ENCODE measurements at regions not wholly inside any gene's neighbourhood (a gene's known extent, or its start where the extent isn't known, plus 50 kb on each side); places are given as distances from the start of the nearest gene placed in this dataset.

DNA sequence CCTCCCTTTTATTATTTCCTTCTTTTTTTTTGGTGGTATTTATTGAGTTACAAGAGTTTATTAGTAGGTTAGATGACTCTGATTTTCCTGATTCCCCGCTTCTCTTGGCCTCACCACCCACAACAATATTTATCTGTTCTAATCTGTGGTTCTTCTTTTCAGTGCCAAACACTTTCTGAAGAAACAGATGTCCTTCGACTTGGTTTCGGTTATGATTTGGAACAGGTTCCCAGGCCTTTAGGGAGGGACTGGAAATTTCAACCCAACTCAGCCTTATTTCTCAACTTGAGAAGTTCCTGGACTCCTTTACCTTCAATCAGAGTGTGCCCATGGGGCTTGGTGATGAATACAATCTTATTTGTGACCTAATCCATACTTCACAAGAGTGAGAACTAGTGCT lies 108.1 kb downstream of the UCHL1 start:
- no peak for DNase-seq
- Mint-ChIP-seq H3K9me3 (no peaks in the 10 kb centered on the region), H3K4me1 (ENCODE audit: low read depth) (no peaks in the 10 kb centered on the region), H3K27me3 (peaks cover 38% of the 10 kb centered on the region), H3K4me3 (no peak overlapping the region), H3K27ac (no peak overlapping the region), H3K36me3 (ENCODE audit: low read depth) (no peaks in the 10 kb centered on the region)

GRCh38 chr4:41365681-41366080 lies 109.0 kb downstream of the UCHL1 start:
- Mint-ChIP-seq H3K27ac (no peak overlapping the region), H3K4me1 (ENCODE audit: low read depth) (no peaks in the 10 kb centered on the region), H3K9me3 (no peaks in the 10 kb centered on the region)

GRCh38 chr4:41366911-41367517 lies 110.3 kb downstream of the UCHL1 start:
- Mint-ChIP-seq H3K4me3 (no peak overlapping the region), H3K27me3 (peaks cover 25% of the 10 kb centered on the region), H3K4me1 (ENCODE audit: low read depth) (no peaks in the 10 kb centered on the region), H3K9me3 (no peaks in the 10 kb centered on the region), H3K36me3 (ENCODE audit: low read depth) (no peaks in the 10 kb centered on the region), H3K27ac (no peak overlapping the region)
- no peak for DNase-seq

More at GRCh38 chr4:41365681-41366080, 109.0 kb downstream of the UCHL1 start:
- DNase-seq: no peak
- H3K27me3 Mint-ChIP-seq: peaks cover 36% of the 10 kb centered on the region
- H3K4me3 Mint-ChIP-seq: no peak overlapping the region
- H3K36me3 Mint-ChIP-seq (ENCODE audit: low read depth): no peaks in the 10 kb centered on the region

DNA sequence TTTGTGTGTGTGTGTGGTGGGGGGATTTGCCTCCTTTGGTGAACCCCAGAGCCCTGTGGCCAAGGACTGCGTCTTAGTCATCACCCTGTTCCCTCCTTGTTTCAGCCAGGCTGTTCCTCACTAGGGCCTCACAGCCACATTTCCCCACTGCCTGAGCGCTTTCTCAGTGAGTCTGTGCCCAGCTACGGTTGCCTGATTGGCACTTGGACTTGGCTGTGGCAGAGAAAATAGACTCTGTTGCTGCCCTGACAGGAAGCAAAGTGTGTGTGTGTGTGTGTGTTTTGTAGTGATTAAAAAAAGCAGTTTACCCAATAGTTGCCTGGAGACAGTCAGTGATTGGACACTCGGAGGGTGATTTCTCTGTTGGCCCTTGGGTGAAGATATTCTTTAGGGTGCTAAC lies 113.0 kb downstream of the UCHL1 start:
- H3K27ac Mint-ChIP-seq: no peak overlapping the region
- H3K4me3 Mint-ChIP-seq: no peak overlapping the region
- no peaks in the 10 kb centered on the region for H3K4me1 Mint-ChIP-seq (ENCODE audit: low read depth)
- no peak for DNase-seq
- no peaks in the 10 kb centered on the region for H3K36me3 Mint-ChIP-seq (ENCODE audit: low read depth)
- H3K9me3 Mint-ChIP-seq: no peaks in the 10 kb centered on the region
- peaks cover 7% of the 10 kb centered on the region for H3K27me3 Mint-ChIP-seq

DNA sequence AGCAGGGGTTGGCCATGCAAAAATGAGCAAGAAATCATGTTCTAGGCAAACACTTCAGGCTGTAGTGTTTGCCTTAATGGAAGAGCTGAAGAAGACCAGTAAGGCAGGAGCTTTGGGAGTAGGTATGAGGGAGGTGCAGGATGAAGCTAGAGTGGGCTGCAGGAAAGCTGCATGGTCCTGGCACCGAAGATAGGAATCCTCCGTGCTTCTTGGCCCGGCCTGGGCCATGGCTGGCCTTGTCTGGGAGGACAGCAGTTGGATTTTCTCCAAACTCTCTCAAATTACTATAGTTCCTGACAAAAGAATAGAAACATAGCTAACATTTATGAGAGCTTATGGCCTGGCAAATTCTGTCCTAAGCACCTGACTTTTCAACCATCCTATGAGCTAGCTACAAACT lies 116.5 kb downstream of the UCHL1 start:
- H3K27me3 Mint-ChIP-seq: no peaks in the 10 kb centered on the region
- H3K4me3 Mint-ChIP-seq: no peak overlapping the region
- peaks cover 3% of the 10 kb centered on the region for H3K9me3 Mint-ChIP-seq
- H3K36me3 Mint-ChIP-seq (ENCODE audit: low read depth): no peaks in the 10 kb centered on the region
- DNase-seq: no peak
- no peaks in the 10 kb centered on the region for H3K4me1 Mint-ChIP-seq (ENCODE audit: low read depth)
- H3K27ac Mint-ChIP-seq: no peak overlapping the region

DNA sequence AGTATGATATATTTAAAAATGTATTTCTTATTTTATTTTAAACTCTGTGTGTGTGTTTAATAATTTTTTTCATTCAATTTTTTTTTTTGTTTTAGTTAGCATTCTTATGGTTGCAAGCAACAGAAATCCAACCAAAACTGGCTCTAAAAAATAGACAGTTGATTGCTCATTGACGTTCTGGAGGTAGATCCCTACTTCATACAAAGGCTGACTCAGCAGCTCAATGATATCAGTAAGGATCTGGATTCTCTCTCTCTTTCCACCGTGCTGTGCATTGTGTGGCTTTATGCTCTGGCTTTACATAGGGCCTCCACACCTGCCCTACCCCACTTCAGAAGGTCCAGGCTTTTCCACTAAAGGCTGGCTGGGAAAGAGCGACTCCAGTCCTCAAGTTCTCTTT lies 117.8 kb downstream of the UCHL1 start:
- Mint-ChIP-seq H3K9me3 (peaks cover 12% of the 10 kb centered on the region), H3K27ac (no peak overlapping the region), H3K27me3 (no peaks in the 10 kb centered on the region), H3K36me3 (ENCODE audit: low read depth) (no peaks in the 10 kb centered on the region), H3K4me3 (no peak overlapping the region), H3K4me1 (ENCODE audit: low read depth) (no peaks in the 10 kb centered on the region)
- no peak for DNase-seq

- Mint-ChIP-seq H3K27me3 (no peaks in the 10 kb centered on the region), H3K36me3 (ENCODE audit: low read depth) (no peaks in the 10 kb centered on the region), H3K9me3 (peaks cover 12% of the 10 kb centered on the region), H3K4me1 (ENCODE audit: low read depth) (no peaks in the 10 kb centered on the region), H3K27ac (no peak overlapping the region), H3K4me3 (no peak overlapping the region)
- DNase-seq: no peak
Observed at GRCh38 chr4:41375561-41375960, 118.8 kb downstream of the UCHL1 start.

DNA sequence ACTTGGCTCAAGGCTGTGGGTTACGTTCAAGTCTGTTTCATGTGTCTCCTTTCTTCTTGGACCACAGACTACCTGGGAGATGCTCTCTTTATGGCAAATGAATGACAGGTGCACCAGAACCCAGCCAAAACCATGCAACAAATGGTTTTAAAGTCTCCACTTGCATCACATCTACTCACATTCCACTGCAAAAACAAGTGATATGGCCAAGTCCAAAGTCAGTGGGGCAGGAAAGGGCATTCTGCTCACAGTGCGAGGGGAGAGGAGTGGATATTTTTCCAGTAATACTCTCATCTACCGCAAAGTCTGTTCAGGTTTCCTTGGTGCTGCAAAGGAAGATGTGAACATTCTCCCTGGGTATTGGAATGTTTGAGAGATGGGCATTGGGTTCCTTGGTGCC lies 120.5 kb downstream of the UCHL1 start:
- H3K9me3 Mint-ChIP-seq: peaks cover 12% of the 10 kb centered on the region
- H3K27ac Mint-ChIP-seq: no peak overlapping the region
- no peak overlapping the region for H3K4me3 Mint-ChIP-seq
- no peaks in the 10 kb centered on the region for H3K36me3 Mint-ChIP-seq (ENCODE audit: low read depth)
- no peak for DNase-seq
- no peaks in the 10 kb centered on the region for H3K4me1 Mint-ChIP-seq (ENCODE audit: low read depth)
- no peaks in the 10 kb centered on the region for H3K27me3 Mint-ChIP-seq

DNA sequence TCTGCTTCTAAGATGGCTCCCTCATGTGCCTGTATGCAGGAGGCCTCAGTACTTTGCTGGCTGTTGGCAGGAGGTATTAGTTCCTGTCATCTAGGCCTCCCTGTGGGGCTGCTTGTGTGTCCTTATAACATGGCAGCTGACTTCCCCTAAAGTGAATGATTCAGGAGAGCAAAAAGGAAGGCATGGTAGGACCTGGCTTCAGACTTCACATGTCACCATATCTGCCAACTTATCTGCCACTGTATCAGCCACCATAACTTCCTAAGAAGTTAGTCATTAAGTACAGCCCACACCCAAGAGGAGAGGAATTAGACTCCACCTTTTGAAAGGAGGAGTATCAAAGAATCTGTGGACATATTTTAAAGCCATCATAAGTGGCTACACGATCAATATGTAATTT lies 122.5 kb downstream of the UCHL1 start:
- Mint-ChIP-seq H3K9me3 (peaks cover 12% of the 10 kb centered on the region), H3K36me3 (ENCODE audit: low read depth) (no peaks in the 10 kb centered on the region), H3K4me3 (no peak overlapping the region)

DNA sequence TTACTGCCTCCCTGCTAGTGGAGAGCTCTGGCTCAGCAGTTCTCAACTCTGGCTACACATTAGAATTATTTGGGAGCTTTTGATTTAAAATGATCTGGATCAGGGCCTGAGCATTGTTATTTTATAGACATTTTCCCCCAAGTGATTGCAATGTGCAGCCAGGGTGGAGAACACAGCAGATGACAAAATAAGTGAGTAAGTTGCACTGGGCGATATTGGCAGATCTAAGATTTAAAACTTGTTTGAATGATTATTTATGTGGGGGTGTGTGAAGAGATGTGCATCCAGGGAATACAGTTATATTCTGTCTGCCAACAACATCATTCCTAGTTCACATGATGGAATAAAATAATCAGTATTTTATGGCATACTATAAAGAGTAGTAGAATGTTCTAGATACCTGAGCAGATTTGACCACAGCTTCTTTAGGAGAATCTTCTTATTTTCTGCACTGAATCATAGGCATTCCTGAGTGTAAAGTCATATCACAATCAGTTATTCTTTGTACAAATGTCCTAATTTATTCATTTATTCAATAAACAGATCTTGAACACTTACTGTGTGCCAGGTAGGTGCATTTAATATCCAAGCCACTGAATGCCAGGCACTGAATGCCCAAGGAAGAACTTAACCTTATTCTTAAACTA lies 123.9 kb downstream of the UCHL1 start:
- H3K27me3 Mint-ChIP-seq: no peaks in the 10 kb centered on the region

More for the DNA sequence above, 122.5 kb downstream of the UCHL1 start:
- H3K27ac Mint-ChIP-seq: no peak overlapping the region
- DNase-seq: no peak
- no peaks in the 10 kb centered on the region for H3K4me1 Mint-ChIP-seq (ENCODE audit: low read depth)
- H3K27me3 Mint-ChIP-seq: no peaks in the 10 kb centered on the region

DNA sequence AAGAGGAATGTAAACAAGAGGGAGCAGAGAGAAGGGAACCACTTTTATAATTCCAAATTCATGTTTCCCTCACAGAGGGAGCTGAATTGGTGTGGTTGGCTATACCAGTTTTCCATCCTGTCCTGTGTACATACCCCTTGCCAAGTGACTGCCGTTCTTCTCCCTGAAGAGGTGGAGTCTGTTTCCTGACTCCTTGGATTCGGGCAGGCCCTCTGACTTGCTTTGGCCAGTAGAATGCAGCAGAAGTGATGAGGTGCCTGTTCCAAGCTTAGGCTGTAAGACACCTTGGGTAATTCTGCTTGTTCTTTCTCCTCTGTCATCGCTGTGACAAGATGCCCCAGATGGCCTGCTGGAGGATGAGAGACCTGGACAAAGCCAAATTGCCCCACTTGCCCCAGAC lies 124.7 kb downstream of the UCHL1 start:
- Mint-ChIP-seq H3K4me3 (no peak overlapping the region), H3K36me3 (ENCODE audit: low read depth) (no peaks in the 10 kb centered on the region), H3K27ac (no peak overlapping the region), H3K27me3 (no peaks in the 10 kb centered on the region), H3K9me3 (peaks cover 12% of the 10 kb centered on the region), H3K4me1 (ENCODE audit: low read depth) (no peaks in the 10 kb centered on the region)
- no peak for DNase-seq

More for the DNA sequence above, 123.9 kb downstream of the UCHL1 start:
- no peak overlapping the region for H3K4me3 Mint-ChIP-seq
- H3K9me3 Mint-ChIP-seq: peaks cover 12% of the 10 kb centered on the region
- H3K27ac Mint-ChIP-seq: no peak overlapping the region
- no peak for DNase-seq
- H3K4me1 Mint-ChIP-seq (ENCODE audit: low read depth): no peaks in the 10 kb centered on the region
- no peaks in the 10 kb centered on the region for H3K36me3 Mint-ChIP-seq (ENCODE audit: low read depth)

DNA sequence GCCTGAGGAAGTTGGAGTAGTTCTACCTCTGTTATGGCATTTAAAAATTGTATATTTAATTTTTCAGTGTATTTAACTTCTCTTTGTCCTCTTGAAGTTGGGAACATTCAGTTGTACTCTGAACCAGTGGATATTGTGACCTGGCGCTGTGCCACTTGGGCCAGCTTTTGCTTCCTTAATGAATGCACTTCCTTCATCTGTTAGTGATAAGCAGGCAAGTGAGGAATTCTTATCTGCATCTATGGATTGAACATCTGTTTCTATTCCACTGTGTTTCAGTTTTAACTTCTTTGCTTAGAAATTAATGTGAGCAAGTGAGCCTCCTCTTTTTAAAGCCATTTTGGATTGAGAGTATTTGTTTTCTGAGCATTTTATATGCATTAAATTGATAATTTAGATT lies 128.3 kb downstream of the UCHL1 start:
- H3K27ac Mint-ChIP-seq: no peak overlapping the region
- H3K4me1 Mint-ChIP-seq (ENCODE audit: low read depth): no peaks in the 10 kb centered on the region
- no peaks in the 10 kb centered on the region for H3K36me3 Mint-ChIP-seq (ENCODE audit: low read depth)
- H3K4me3 Mint-ChIP-seq: no peak overlapping the region
- H3K27me3 Mint-ChIP-seq: no peaks in the 10 kb centered on the region
- DNase-seq: no peak
- H3K9me3 Mint-ChIP-seq: no peaks in the 10 kb centered on the region

DNA sequence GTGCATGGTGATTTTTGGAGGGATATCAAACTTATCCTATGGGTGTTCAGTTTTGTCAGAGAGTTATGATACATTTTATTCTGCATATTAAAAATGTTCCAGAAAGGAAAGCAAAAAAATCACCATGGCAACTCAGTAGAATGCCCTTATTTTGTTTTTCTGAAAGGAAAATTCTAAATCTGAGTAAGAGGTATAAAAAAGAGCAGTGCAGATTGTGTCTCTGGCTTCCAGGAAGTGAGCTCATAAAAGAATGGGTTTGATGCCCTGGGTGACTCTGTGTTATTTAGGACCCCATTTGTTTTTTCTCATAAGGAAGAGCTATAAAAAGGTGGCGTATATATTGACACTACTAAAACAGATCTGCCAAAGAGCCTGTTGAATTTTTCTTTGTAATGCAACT lies 128.8 kb downstream of the UCHL1 start:
- no peaks in the 10 kb centered on the region for H3K36me3 Mint-ChIP-seq (ENCODE audit: low read depth)
- H3K4me3 Mint-ChIP-seq: no peak overlapping the region

GRCh38 chr4:41388080-41388479 lies 131.4 kb downstream of the UCHL1 start:
- no peak for DNase-seq
- Mint-ChIP-seq H3K27ac (no peak overlapping the region), H3K9me3 (no peaks in the 10 kb centered on the region), H3K4me3 (no peak overlapping the region), H3K4me1 (ENCODE audit: low read depth) (no peaks in the 10 kb centered on the region), H3K36me3 (ENCODE audit: low read depth) (no peaks in the 10 kb centered on the region), H3K27me3 (no peaks in the 10 kb centered on the region)

More for the DNA sequence above, 128.8 kb downstream of the UCHL1 start:
- no peaks in the 10 kb centered on the region for H3K4me1 Mint-ChIP-seq (ENCODE audit: low read depth)
- H3K9me3 Mint-ChIP-seq: no peaks in the 10 kb centered on the region
- DNase-seq: no peak
- H3K27ac Mint-ChIP-seq: no peak overlapping the region
- no peaks in the 10 kb centered on the region for H3K27me3 Mint-ChIP-seq

- H3K27me3 Mint-ChIP-seq: no peaks in the 10 kb centered on the region
- DNase-seq: no peak
- no peaks in the 10 kb centered on the region for H3K9me3 Mint-ChIP-seq
- no peak overlapping the region for H3K27ac Mint-ChIP-seq
- H3K4me1 Mint-ChIP-seq (ENCODE audit: low read depth): no peaks in the 10 kb centered on the region
- H3K36me3 Mint-ChIP-seq (ENCODE audit: low read depth): no peaks in the 10 kb centered on the region
- no peak overlapping the region for H3K4me3 Mint-ChIP-seq
Observed at GRCh38 chr4:41389356-41389755, 132.6 kb downstream of the UCHL1 start.
